Mesendoderm (in vitro differentiated cells): ENCODE measurements at regions not wholly inside any gene's neighbourhood (a gene's known extent, or its start where the extent isn't known, plus 50 kb on each side); places are given as distances from the start of the nearest gene placed in this dataset.

Experiments used
- DNase-seq: peaks from one replicate; pipeline ENCODE4 v3.0.0; 2013
- H2AK5ac ChIP-seq: 2 replicates; pipeline ENCODE4 v1.6.1; 2013; ENCODE audit warnings: low read length, inconsistent platforms
- H2BK120ac ChIP-seq: 2 replicates; pipeline ENCODE4 v1.6.1; 2013; ENCODE audit warnings: low read depth, mild to moderate bottlenecking, low read length, moderate library complexity, mixed read lengths
- H2BK15ac ChIP-seq: replicated peaks from 2 replicates; pipeline ENCODE4 v1.6.1; 2013; ENCODE audit warnings: low read depth, mild to moderate bottlenecking, moderate library complexity
- H2BK5ac ChIP-seq: 2 replicates; pipeline ENCODE4 v1.6.1; 2013; ENCODE audit warnings: low read length, inconsistent platforms
- H3K18ac ChIP-seq: 2 replicates; pipeline ENCODE4 v1.6.1; 2013; ENCODE audit warnings: mild to moderate bottlenecking, low read length, mixed read lengths
- H3K23ac ChIP-seq: one replicate; pipeline ENCODE4 v1.6.1; 2013; ENCODE audit warnings: low read length
- H3K27ac ChIP-seq: 2 replicates; pipeline ENCODE4 v1.5.1; 2013; ENCODE audit warnings: low read depth, mild to moderate bottlenecking, inconsistent platforms, low read length, moderate library complexity
- H3K27me3 ChIP-seq: 2 replicates; pipeline ENCODE4 v1.6.1; 2013; ENCODE audit warnings: low read length, control low read depth, mild to moderate bottlenecking, inconsistent platforms; ENCODE audit not compliant: insufficient read depth, poor library complexity
- H3K36me3 ChIP-seq: 2 replicates; pipeline ENCODE4 v1.6.1; 2013; ENCODE audit warnings: low read length, inconsistent platforms; ENCODE audit not compliant: control insufficient read depth, insufficient read depth
- H3K4ac ChIP-seq: one replicate; pipeline ENCODE4 v1.6.1; 2013; ENCODE audit warnings: low read depth, mild to moderate bottlenecking, low read length, moderate library complexity
- H3K4me1 ChIP-seq: 2 replicates; pipeline ENCODE4 v1.6.1; 2013; ENCODE audit warnings: low read depth, low read length, inconsistent platforms; ENCODE audit not compliant: control insufficient read depth
- H3K4me2 ChIP-seq: 2 replicates; pipeline ENCODE4 v1.6.1; 2013; ENCODE audit warnings: low read length
- H3K4me3 ChIP-seq: 2 replicates; pipeline ENCODE4 v1.5.1; 2013; ENCODE audit warnings: mild to moderate bottlenecking, low read length
- H3K56ac ChIP-seq: one replicate; pipeline ENCODE4 v1.6.1; 2013; ENCODE audit warnings: low read length
- H3K79me1 ChIP-seq: 2 replicates; pipeline ENCODE4 v1.6.1; 2013; ENCODE audit warnings: low read length, inconsistent platforms
- H3K79me2 ChIP-seq: 2 replicates; pipeline ENCODE4 v1.6.1; 2013; ENCODE audit warnings: mild to moderate bottlenecking, low read length; ENCODE audit not compliant: control insufficient read depth, insufficient read depth
- H3K9ac ChIP-seq: 2 replicates; pipeline ENCODE4 v1.6.1; 2013; ENCODE audit warnings: low read length, inconsistent platforms
- H4K5ac ChIP-seq: one replicate; pipeline ENCODE4 v1.6.1; 2013; ENCODE audit warnings: low read length
- H4K8ac ChIP-seq: one replicate; pipeline ENCODE4 v1.6.1; 2013; ENCODE audit warnings: low read depth, mild to moderate bottlenecking, control low read depth, low read length, moderate library complexity
- WGBS: extraction: QIAGEN DNeasy Blood & Tissue Kit; methylation state at CpG from one replicate; pipeline ENCODE4 v1.1.7; 2013; ENCODE audit warnings: low lambda C conversion rate, missing lambda C conversion rate; ENCODE audit not compliant: insufficient coverage; ENCODE audit errors: extremely low coverage; 5-methylcytosine and 5-hydroxymethylcytosine counted together

DNA sequence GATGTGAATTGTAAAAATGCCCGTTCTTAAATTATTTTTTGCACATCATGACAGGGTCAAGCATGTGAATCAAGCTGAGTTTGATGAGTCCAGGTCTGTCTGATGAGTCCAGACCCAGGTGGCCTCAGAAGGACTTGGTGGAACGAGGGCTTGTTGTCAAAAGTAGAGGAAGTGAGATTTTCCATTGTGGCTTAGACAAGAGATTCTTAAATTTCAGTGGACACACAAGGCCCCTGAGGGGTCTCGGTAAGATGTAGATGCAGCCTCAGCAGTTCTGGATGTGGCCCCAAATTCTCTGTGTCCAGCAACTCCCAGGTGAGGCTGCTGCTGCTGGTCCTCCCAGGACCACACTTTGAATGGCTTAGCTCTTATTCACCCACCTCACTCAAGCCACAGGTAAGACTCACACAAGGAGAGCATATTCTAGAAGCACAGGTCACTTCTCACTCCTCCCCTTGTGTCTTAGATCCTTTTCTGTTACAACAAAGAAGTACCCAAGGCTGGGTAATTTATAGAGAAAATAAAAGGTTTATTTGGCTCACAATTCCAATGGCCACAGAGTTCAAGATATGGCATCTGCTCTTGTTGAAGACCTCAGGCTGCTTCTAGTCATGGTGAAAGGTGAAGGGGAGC, 98.8 kb downstream of the GGTLC2 start:
- Histone ChIP-seq H3K23ac (no peak overlapping the region), H4K8ac (no peak overlapping the region), H2BK120ac (no peak overlapping the region), H2BK15ac (no peak overlapping the region), H3K4me1 (no peaks in the 10 kb centered on the region), H3K27ac (no peak overlapping the region), H3K9ac (no peak overlapping the region), H3K4me2 (no peak overlapping the region), H2AK5ac (no peak overlapping the region), H3K18ac (no peak overlapping the region), H3K4me3 (no peak overlapping the region), H3K27me3 (no peaks in the 10 kb centered on the region), H4K5ac (no peak overlapping the region), H3K4ac (no peak overlapping the region), H2BK5ac (no peak overlapping the region), H3K79me1 (no peaks in the 10 kb centered on the region), H3K56ac (no peak overlapping the region), H3K79me2 (no peaks in the 10 kb centered on the region), H3K36me3 (no peaks in the 10 kb centered on the region)
- WGBS = no CpG with 5 or more reads among the region's 3 CpGs
- no peak for DNase-seq

DNA sequence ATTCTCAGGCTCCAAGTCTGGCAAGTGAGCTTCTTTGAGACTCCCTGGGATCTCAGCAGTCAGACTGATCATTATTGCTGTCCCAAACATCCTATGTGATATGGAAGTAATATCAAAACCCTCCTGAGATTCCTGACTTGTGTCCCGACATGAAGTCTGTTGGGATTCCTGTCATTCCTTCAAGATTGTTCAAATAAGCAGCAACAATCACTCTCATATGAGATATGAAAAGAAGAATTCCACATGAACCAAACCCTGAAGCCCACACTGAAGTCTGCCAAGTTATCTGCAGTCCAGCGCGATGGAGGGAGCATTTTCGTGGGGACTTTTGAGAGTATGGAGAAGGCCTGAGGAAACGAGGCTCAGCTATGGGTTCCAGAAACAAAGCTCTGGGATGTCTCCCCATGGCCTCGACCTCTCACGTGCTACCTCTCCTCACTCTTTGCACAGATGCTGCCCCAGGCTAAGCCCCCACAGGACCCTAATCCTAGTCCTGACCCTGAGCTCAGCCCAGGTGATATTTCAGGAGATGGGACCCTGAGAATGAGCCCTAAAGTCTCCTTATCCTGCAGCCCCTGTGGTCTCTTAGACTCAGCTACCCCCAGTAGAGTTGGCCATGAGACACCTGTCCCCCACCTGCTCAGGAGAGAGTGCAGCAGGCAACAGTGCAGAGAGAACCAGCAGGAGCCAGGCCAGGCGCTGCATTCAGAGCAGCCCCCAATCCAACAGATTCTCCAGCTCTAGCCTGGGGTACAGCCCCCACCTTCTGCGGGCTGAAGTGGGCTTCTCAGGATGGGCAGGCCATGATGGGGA, 100.2 kb downstream of the GGTLC2 start:
- Histone ChIP-seq H3K79me1 (no peaks in the 10 kb centered on the region), H3K23ac (no peak overlapping the region), H3K4ac (no peak overlapping the region), H3K56ac (no peak overlapping the region), H3K4me3 (no peak overlapping the region), H3K36me3 (no peaks in the 10 kb centered on the region), H2AK5ac (no peak overlapping the region), H3K4me2 (no peak overlapping the region), H4K5ac (no peak overlapping the region), H3K9ac (no peak overlapping the region), H4K8ac (no peak overlapping the region), H2BK15ac (no peak overlapping the region), H3K79me2 (no peaks in the 10 kb centered on the region), H3K4me1 (no peaks in the 10 kb centered on the region), H2BK120ac (no peak overlapping the region), H3K27me3 (no peaks in the 10 kb centered on the region), H3K27ac (no peak overlapping the region), H3K18ac (no peak overlapping the region), H2BK5ac (no peak overlapping the region)
- no CpG with 5 or more reads among the region's 9 CpGs for WGBS
- no peak for DNase-seq

DNA sequence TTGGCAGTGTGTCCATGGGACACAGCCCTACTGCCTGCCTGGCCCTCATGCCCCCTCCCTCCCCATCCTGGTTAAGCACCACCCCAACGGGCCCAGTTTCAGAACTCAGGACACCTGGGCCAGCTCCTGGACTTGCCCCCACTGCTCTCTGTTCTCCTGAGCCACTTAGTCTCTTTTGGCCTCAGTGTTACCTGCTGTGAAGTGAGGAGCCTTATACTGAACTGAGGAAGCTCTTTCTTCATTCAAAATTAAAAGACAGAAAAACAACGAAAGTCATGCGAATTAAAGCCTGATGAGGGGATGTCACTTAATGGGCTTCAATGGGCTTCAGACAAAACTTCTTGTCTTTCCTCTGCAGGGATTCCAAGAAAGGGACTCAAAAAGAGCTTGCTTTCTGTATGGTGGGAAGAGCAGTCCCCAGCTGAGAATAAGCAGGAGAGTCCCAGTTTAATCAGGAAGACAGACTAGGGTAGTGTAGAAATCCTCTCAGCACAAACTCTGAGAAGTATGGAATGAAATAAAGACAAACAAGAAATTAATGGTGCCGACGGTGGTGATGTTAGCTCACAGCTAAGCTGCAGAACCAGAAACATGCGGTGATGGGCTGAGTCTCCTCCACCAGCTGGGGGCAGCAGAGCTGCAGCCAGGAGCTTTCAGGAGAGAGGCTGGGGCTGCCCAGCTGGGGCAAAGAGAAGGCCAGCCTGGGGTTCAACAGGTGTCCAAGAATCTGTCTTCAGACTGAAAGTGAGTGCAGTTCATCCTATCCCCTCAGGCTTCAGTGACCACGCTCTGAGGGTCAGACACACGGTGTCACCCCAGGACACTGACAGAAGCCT, 101.0 kb downstream of the GGTLC2 start:
- H2BK5ac ChIP-seq = no peak overlapping the region
- H3K27ac ChIP-seq = no peak overlapping the region
- no peak overlapping the region for H3K23ac ChIP-seq
- H3K9ac ChIP-seq = no peak overlapping the region
- H3K4me2 ChIP-seq = no peak overlapping the region
- peak; percentile 41 for DNase-seq
- H3K79me2 ChIP-seq = no peaks in the 10 kb centered on the region
- no peak overlapping the region for H3K4me3 ChIP-seq
- no peak overlapping the region for H3K18ac ChIP-seq
- H3K27me3 ChIP-seq = no peaks in the 10 kb centered on the region
- WGBS = no CpG with 5 or more reads among the region's 8 CpGs
- H2BK15ac ChIP-seq = no peak overlapping the region
- H2AK5ac ChIP-seq = no peak overlapping the region
- H3K4ac ChIP-seq = no peak overlapping the region
- H4K5ac ChIP-seq = no peak overlapping the region
- H3K4me1 ChIP-seq = no peaks in the 10 kb centered on the region
- H3K79me1 ChIP-seq = no peaks in the 10 kb centered on the region
- no peaks in the 10 kb centered on the region for H3K36me3 ChIP-seq
- no peak overlapping the region for H3K56ac ChIP-seq
- no peak overlapping the region for H4K8ac ChIP-seq
- no peak overlapping the region for H2BK120ac ChIP-seq

- Histone ChIP-seq H3K56ac (no peak overlapping the region), H3K23ac (no peak overlapping the region), H3K4me1 (no peaks in the 10 kb centered on the region), H3K27me3 (no peaks in the 10 kb centered on the region), H2BK120ac (no peak overlapping the region), H4K8ac (no peak overlapping the region), H4K5ac (no peak overlapping the region), H3K4ac (no peak overlapping the region), H2AK5ac (no peak overlapping the region), H3K79me2 (no peaks in the 10 kb centered on the region), H3K4me2 (no peak overlapping the region), H3K36me3 (no peaks in the 10 kb centered on the region), H2BK5ac (no peak overlapping the region), H3K27ac (no peak overlapping the region), H3K18ac (no peak overlapping the region), H3K4me3 (no peak overlapping the region), H2BK15ac (no peak overlapping the region), H3K79me1 (no peaks in the 10 kb centered on the region), H3K9ac (no peak overlapping the region)
- no peak for DNase-seq
- no CpG with 5 or more reads among the region's 11 CpGs for WGBS
Measured at GRCh38 chr22:22746061-22746962, 101.9 kb downstream of the GGTLC2 start.
